Thoracic aorta (tissue), 2 donors: ENCODE measurements at regions not wholly inside any gene's neighbourhood (a gene's known extent, or its start where the extent isn't known, plus 50 kb on each side); places are given as distances from the start of the nearest gene placed in this dataset.

Experiments
- ATAC-seq: fragments of 150-250 bp; one replicate; pipeline ENCODE4 v1.8.0; 2017; ENCODE audit warnings: low read depth; ENCODE audit not compliant: insufficient number of reproducible peaks, low FRiP score
- DNase-seq: peaks from one replicate; pipeline ENCODE4 v3.0.0-alpha.2; 2020; ENCODE audit warnings: low spot score
- H3K27ac ChIP-seq, 2 donors: fragments of 200-600 bp; sonication (generic); 1 replicate in 1 of 2; 2 replicates in 1 of 2; pipeline ENCODE4 v1.5.1; 2016; ENCODE audit warnings: mild to moderate bottlenecking in 2 of 2, moderate library complexity in 2 of 2
- H3K27me3 ChIP-seq: fragments of 200-600 bp; sonication (generic); replicated peaks from 2 replicates; pipeline ENCODE4 v1.6.0; 2016; ENCODE audit warnings: mild to moderate bottlenecking; ENCODE audit not compliant: insufficient read depth
- H3K36me3 ChIP-seq: fragments of 200-600 bp; sonication (generic); one replicate; pipeline ENCODE4 v1.5.1; 2016
- H3K4me1 ChIP-seq, 2 donors: fragments of 200-600 bp; sonication (generic); 1 replicate in 1 of 2; 2 replicates in 1 of 2; pipeline versions ENCODE4 v1.5.1 to v1.6.0; 2016; ENCODE audit warnings: low read depth in 2 of 2, mild to moderate bottlenecking in 1 of 2; ENCODE audit not compliant: control insufficient read depth in 1 of 2
- H3K4me3 ChIP-seq: fragments of 200-600 bp; sonication (generic); 2 replicates; pipeline ENCODE4 v1.5.1; 2016; ENCODE audit warnings: mild to moderate bottlenecking
- H3K9me3 ChIP-seq: fragments of 200-600 bp; sonication (generic); 2 replicates; pipeline ENCODE4 v1.5.1; 2016
- CTCF ChIP-seq: fragments of 200-600 bp; sonication (generic); IDR thresholded peaks from one replicate; pipeline ENCODE4 v1.5.1; 2019; ENCODE audit warnings: antibody characterized with exemption

DNA sequence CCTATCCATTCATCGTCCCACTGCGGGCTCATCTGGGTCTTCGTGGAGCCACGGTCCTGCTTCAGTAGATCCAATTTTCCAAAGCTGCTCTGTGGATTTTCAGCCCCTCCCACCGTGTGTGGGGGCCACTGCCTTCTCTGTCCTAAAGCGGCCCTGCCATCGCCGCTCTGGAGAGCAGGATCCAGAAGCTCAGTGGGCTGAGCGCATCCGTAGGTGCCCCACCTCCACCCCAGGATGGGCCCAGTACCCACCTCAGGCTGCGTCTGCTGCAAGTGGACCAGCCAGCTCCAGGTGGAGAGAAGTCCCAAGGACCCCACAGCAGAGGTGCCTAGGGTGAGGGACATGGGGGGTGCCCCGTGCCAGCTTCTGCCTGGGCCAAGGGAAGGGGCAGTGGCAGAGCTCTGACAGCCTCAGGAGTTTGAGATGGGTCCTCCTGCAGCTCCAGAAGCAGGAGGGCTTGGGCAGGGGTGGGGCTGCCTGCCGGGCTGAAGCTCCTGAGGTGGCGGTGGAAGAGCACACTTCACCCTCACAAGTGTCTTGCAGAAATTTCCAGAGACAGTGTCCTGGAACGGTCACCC, 148.1 kb upstream of the C14orf180 start:
- ATAC-seq (no peak), DNase-seq (no peak)
- no peaks in the 10 kb centered on the region for H3K36me3 ChIP-seq
- H3K9me3 ChIP-seq, result no peaks in the 10 kb centered on the region
- H3K4me1 ChIP-seq, result peaks cover under 1 to 6% of the 10 kb centered on the region in 2 donors
- no peaks in the 10 kb centered on the region for H3K27me3 ChIP-seq
- no peak overlapping the region for H3K27ac ChIP-seq
- no peak for TF ChIP-seq CTCF
- H3K4me3 ChIP-seq, result no peak overlapping the region

GRCh38 chr14:104431929-104432541, 147.5 kb upstream of the C14orf180 start:
- peaks cover 4 to 12% of the 10 kb centered on the region in 2 donors for H3K4me1 ChIP-seq
- TF ChIP-seq CTCF, result no peak
- no peaks in the 10 kb centered on the region for H3K36me3 ChIP-seq
- DNase-seq (no peak), ATAC-seq (no peak)
- H3K27ac ChIP-seq, result no peak overlapping the region
- H3K27me3 ChIP-seq, result no peaks in the 10 kb centered on the region
- H3K9me3 ChIP-seq, result no peaks in the 10 kb centered on the region
- H3K4me3 ChIP-seq, result no peak overlapping the region

DNA sequence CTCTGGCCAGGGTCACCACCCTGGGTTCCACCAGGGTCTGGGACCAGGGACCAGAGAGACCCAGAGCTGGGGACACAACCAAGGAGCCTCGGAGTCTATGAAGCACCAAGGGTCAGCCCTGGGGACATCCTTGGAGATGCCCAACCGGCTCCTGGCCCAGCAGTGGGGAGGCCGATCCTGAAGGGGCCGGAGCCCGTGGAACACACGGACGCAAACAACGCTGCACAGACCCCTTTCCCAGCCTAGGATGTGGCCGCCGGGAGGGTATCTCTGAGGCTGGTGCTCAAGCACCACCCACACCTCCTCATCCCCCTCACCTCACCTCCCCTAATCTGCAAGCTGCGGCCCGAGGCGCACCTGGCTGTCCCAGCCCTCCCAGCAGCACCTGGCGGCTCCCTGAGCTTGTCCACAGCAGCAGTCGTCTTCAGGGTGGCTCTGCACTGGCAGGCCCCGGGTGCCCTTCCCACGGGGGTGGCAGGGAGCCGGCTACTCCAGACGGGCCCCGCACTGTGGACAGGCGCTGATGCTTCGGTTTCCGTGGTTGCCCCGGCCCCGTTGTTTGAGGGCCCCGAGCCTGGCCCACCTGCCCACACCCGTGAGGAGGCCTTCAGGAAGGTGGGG, 146.8 kb upstream of the C14orf180 start:
- no peak overlapping the region for H3K27ac ChIP-seq
- H3K27me3 ChIP-seq, result no peaks in the 10 kb centered on the region
- ATAC-seq (no peak), DNase-seq (no peak)
- H3K36me3 ChIP-seq, result no peaks in the 10 kb centered on the region
- peaks cover 4 to 13% of the 10 kb centered on the region in 2 donors for H3K4me1 ChIP-seq
- H3K9me3 ChIP-seq, result no peaks in the 10 kb centered on the region
- no peak overlapping the region for H3K4me3 ChIP-seq
- no peak for TF ChIP-seq CTCF

DNA sequence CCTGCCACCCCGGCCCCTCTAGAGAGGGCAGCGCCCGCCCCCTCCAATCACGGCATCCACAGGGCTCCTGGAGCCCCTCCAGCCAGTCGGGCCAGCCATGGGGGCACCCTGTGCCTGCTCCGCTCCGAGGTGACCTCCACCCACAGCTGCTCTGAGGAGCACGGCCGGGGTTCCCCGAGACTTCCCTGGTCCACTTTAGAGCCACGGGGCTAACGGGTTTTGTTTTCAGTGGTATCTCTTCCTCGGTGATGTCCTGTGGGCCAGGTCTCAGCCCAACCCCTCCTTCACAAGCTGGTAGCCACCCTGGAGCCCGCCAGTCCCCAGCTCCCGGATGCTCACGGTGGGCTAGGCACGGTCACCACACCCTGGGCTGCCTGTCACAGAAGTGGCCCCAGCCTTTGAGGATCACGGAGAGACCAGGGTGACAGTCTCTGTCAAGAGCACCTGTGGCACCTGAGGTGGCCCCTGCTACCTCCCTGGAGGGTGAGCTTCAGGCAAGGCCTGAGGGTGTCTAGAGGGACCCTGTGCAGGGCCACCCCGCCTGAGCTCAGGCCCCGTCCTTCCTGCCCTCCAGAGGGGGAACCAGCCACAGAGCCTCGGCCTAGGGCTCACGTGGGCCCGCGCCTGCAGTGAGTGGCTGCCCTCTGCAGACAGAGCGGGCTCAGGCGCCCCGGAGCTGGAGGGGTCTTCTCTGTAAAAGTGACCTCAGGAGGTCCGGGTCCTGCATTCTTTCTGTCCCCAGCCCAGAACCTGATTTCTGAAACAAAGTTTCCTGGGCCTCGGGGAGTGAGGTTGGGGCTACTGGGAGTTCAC, 146.0 kb upstream of the C14orf180 start:
- H3K4me1 ChIP-seq, result peaks cover 4 to 13% of the 10 kb centered on the region in 2 donors
- ATAC-seq (no peak), DNase-seq (no peak)
- no peaks in the 10 kb centered on the region for H3K27me3 ChIP-seq
- H3K36me3 ChIP-seq, result no peaks in the 10 kb centered on the region
- no peak overlapping the region for H3K4me3 ChIP-seq
- H3K27ac ChIP-seq, result no peak overlapping the region
- H3K9me3 ChIP-seq, result no peaks in the 10 kb centered on the region
- TF ChIP-seq CTCF, result no peak
